MM.1S (cell line): ENCODE measurements at regions not wholly inside any gene's neighbourhood (a gene's known extent, or its start where the extent isn't known, plus 50 kb on each side); places are given as distances from the start of the nearest gene placed in this dataset.

Source experiments
- CTCF ChIP-seq: fragments of 300-600 bp; sonication (generic); IDR thresholded peaks from 2 replicates; pipeline ENCODE4 v1.5.1; 2016; ENCODE audit warnings: antibody characterized with exemption, low read length, mixed read lengths
- EZH2 ChIP-seq: fragments of 300-600 bp; sonication (generic); optimal IDR thresholded peaks from 2 replicates; pipeline ENCODE3; 2017; ENCODE audit warnings: low read depth, mild to moderate bottlenecking, antibody characterized with exemption, low read length, mixed read lengths
- EZH2phosphoT487 ChIP-seq: fragments of 300-600 bp; sonication (generic); IDR thresholded peaks from 2 replicates; pipeline ENCODE4 v1.6.1; 2018; ENCODE audit warnings: antibody characterized with exemption, low read length

GRCh38 chr13:34634448-34634847, 307.6 kb upstream of the NBEA start:
- no peak for TF ChIP-seq CTCF
- no peak for TF ChIP-seq EZH2
- TF ChIP-seq EZH2phosphoT487: no peak
